ENCODE measurements at regions not wholly inside any gene's neighbourhood (a gene's known extent, or its start where the extent isn't known, plus 50 kb on each side); places are given as distances from the start of the nearest gene placed in this dataset.

GRCh38 chr13:50379584-50379983 lies 364.3 kb downstream of the KCNRG start:
- H3K4me3 ChIP-seq (ENCODE audit: low read length), result no peak overlapping the region
- DNase-seq (ENCODE audit: low read depth), result no peak
- TF ChIP-seq CTCF (conservative IDR thresholded peaks at IDR 0.05; ENCODE audit: low read depth, low read length), result no peak

- DNase-seq (ENCODE audit: low read depth), result no peak
- no peak overlapping the region for H3K4me3 ChIP-seq (ENCODE audit: low read length)
- TF ChIP-seq CTCF (conservative IDR thresholded peaks at IDR 0.05; ENCODE audit: low read depth, low read length), result no peak
Observed at GRCh38 chr13:50380905-50381304, 365.7 kb downstream of the KCNRG start.

GRCh38 chr13:50382511-50382910 lies 367.3 kb downstream of the KCNRG start:
- H3K4me3 ChIP-seq (ENCODE audit: low read length), result no peak overlapping the region
- DNase-seq (ENCODE audit: low read depth), result no peak

GRCh38 chr13:50382951-50383350 lies 367.7 kb downstream of the KCNRG start:
- no peak for DNase-seq (ENCODE audit: low read depth)
- no peak overlapping the region for H3K4me3 ChIP-seq (ENCODE audit: low read length)
- TF ChIP-seq CTCF (conservative IDR thresholded peaks at IDR 0.05; ENCODE audit: low read depth, low read length), result no peak

More at GRCh38 chr13:50382511-50382910, 367.3 kb downstream of the KCNRG start:
- TF ChIP-seq CTCF (conservative IDR thresholded peaks at IDR 0.05; ENCODE audit: low read depth, low read length), result no peak

- TF ChIP-seq CTCF (conservative IDR thresholded peaks at IDR 0.05; ENCODE audit: low read depth, low read length), result no peak
- no peak overlapping the region for H3K4me3 ChIP-seq (ENCODE audit: low read length)
- DNase-seq (ENCODE audit: low read depth), result no peak
Observed at GRCh38 chr13:50384724-50385123, 369.5 kb downstream of the KCNRG start.

GRCh38 chr13:50386541-50387050 lies 371.4 kb downstream of the KCNRG start:
- DNase-seq (ENCODE audit: low read depth), result no peak
- H3K4me3 ChIP-seq (ENCODE audit: low read length), result peak overlapping the region; percentile 21
- TF ChIP-seq CTCF (conservative IDR thresholded peaks at IDR 0.05; ENCODE audit: low read depth, low read length), result no peak

GRCh38 chr13:50387051-50387581 lies 371.9 kb downstream of the KCNRG start:
- TF ChIP-seq CTCF (conservative IDR thresholded peaks at IDR 0.05; ENCODE audit: low read depth, low read length), result peak; percentile 46
- H3K4me3 ChIP-seq (ENCODE audit: low read length), result no peak overlapping the region
- DNase-seq (ENCODE audit: low read depth), result no peak
